ENCODE measurements at regions not wholly inside any gene's neighbourhood (a gene's known extent, or its start where the extent isn't known, plus 50 kb on each side); places are given as distances from the start of the nearest gene placed in this dataset.

DNA sequence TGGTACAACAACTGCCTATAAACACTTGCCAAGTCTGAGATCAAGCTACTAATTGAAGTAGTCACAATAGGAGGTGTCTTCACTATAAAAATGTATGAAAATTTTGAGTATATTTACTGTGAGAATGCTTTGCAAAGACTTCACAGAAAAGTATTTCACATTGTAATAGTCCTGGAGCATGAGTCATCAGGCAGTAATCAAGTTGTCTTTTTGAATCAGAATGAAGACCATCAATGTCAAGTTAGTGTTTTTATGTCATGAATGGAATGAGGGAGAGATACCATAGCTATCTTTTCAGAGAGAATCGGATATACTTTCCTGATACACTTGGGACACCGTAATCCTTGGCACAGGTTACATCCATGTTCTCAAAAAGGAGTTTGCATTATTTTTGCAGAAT lies 466.9 kb upstream of the ARRDC3 start:
- H3K4me1 ChIP-seq (ENCODE audit: insufficient read depth) = no peaks in the 10 kb centered on the region
- TF ChIP-seq EP300 (IDR thresholded peaks at IDR 0.05) (no peak), POLR2A (IDR thresholded peaks at IDR 0.05) (no peak)
- TF ChIP-seq, protein P1, sequence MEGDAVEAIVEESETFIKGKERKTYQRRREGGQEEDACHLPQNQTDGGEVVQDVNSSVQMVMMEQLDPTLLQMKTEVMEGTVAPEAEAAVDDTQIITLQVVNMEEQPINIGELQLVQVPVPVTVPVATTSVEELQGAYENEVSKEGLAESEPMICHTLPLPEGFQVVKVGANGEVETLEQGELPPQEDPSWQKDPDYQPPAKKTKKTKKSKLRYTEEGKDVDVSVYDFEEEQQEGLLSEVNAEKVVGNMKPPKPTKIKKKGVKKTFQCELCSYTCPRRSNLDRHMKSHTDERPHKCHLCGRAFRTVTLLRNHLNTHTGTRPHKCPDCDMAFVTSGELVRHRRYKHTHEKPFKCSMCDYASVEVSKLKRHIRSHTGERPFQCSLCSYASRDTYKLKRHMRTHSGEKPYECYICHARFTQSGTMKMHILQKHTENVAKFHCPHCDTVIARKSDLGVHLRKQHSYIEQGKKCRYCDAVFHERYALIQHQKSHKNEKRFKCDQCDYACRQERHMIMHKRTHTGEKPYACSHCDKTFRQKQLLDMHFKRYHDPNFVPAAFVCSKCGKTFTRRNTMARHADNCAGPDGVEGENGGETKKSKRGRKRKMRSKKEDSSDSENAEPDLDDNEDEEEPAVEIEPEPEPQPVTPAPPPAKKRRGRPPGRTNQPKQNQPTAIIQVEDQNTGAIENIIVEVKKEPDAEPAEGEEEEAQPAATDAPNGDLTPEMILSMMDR (IDR thresholded peaks at IDR 0.05) = no peak

DNA sequence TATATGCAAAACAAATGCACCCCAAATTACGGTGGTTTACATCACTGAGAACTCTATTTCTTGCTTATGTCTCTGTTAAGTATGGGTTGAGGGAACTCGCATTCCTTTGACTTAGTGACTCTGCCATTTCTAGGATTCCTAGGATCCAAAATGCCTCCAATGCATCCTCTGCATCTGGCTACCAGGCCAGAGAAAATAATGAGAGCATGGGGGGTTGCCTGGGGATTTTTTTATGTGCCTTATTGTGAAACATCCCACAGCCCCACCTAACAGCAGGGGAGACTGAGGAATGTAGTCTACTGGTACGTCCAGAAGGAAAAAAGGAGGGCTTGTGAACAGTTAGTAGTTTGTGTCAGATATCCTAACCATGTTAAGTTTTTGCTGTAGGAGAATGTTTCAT lies 466.0 kb upstream of the ARRDC3 start:
- Histone ChIP-seq H3K27ac (no peak overlapping the region), H3K4me3 (no peak overlapping the region), H3K9me3 (no peaks in the 10 kb centered on the region), H3K4me1 (ENCODE audit: insufficient read depth) (no peaks in the 10 kb centered on the region), H3K27me3 (no peaks in the 10 kb centered on the region), H3K36me3 (no peaks in the 10 kb centered on the region)
- TF ChIP-seq, protein P1 (IDR thresholded peaks at IDR 0.05) = no peak
- TF ChIP-seq EP300 (IDR thresholded peaks at IDR 0.05) = no peak
- TF ChIP-seq POLR2A (IDR thresholded peaks at IDR 0.05) = no peak
- intact Hi-C loops (cut with DNase I) = no loop called here
- 74 to 80% (median 80%) methylated on average over 3 of the region's 3 CpGs for WGBS, 3 donors
- DNase-seq = no peak

More for the DNA sequence above, 466.9 kb upstream of the ARRDC3 start:
- WGBS, 3 donors = 38 to 62% (median 45%) methylated on average over 2 of the region's 2 CpGs
- Histone ChIP-seq H3K27me3 (no peaks in the 10 kb centered on the region), H3K4me3 (no peak overlapping the region), H3K27ac (no peak overlapping the region), H3K9me3 (no peaks in the 10 kb centered on the region), H3K36me3 (no peaks in the 10 kb centered on the region)
- intact Hi-C loops (cut with DNase I) = no loop called here
- DNase-seq = no peak

DNA sequence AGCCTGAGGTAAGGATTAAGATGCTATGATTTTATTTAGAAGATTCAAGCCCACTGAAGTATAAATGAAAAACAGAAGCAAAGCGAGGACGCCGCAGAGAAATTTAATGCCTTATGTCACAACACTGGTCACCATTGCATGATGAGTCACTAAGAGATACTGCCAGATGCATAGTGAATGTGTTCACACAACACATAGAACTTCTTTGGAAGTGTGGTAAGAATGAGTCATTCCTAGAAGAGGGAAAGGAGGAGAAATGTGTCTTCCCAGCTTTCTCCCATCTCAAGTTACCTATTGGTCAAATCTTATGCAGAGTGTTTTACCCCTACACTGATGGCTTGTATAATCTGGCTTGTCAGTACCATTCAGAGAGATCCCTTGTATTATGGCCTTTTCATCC lies 465.3 kb upstream of the ARRDC3 start:
- Histone ChIP-seq H3K4me3 (no peak overlapping the region), H3K27me3 (no peaks in the 10 kb centered on the region), H3K36me3 (no peaks in the 10 kb centered on the region), H3K4me1 (ENCODE audit: insufficient read depth) (no peaks in the 10 kb centered on the region), H3K9me3 (no peaks in the 10 kb centered on the region), H3K27ac (no peak overlapping the region)
- TF ChIP-seq, protein P1 (IDR thresholded peaks at IDR 0.05) = no peak
- TF ChIP-seq EP300 (IDR thresholded peaks at IDR 0.05) (no peak), POLR2A (IDR thresholded peaks at IDR 0.05) (no peak)
- DNase-seq = no peak
- WGBS, 3 donors = 72 to 93% (median 90%) methylated on average over 3 of the region's 3 CpGs
- intact Hi-C loops (cut with DNase I) = no loop called here

DNA sequence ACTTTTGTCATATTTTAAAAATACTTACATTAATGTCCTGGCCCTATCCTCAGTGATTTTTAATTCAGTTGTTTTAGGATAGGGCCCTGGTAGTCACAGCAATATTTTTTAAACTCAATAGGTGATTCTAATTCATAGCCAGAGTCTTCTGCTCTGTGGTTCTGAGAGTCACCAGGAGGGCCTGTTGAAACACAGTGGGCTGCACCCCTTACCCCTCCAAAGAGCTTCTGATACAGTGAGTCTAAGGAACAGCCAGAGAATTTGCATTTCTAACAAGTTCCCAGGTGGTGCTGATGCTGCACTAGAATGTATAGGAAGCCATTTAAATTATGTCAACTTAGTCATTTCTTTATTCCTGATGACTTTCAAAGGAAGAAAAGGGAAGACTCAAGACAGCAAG lies 458.3 kb upstream of the ARRDC3 start:
- Histone ChIP-seq H3K27me3 (no peaks in the 10 kb centered on the region), H3K4me3 (no peak overlapping the region), H3K36me3 (no peaks in the 10 kb centered on the region), H3K4me1 (ENCODE audit: insufficient read depth) (no peaks in the 10 kb centered on the region), H3K27ac (no peak overlapping the region), H3K9me3 (no peaks in the 10 kb centered on the region)
- intact Hi-C loops (cut with DNase I) = no loop called here
- TF ChIP-seq, protein P1 (IDR thresholded peaks at IDR 0.05) = no peak
- no peak for TF ChIP-seq POLR2A (IDR thresholded peaks at IDR 0.05)
- TF ChIP-seq EP300 (IDR thresholded peaks at IDR 0.05) = no peak
- DNase-seq = no peak

DNA sequence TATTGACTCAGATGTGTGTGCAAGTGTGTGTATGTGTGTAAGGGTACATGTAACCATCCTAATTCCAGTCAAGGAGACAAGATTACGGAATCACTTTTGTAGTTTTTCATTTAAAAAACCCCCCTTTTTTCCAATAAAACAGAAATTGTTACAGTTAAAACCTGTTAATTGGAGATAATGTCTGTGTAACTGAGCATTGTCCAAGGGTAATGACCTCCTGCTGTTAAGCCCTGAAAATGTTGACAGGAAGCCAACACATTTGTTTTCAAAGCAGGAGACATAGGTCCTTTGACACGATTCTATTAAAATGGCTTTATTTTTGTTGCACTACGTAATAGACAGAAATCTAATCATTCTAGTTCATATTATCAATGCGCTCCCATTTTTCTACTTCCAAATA lies 457.3 kb upstream of the ARRDC3 start:
- no peak for TF ChIP-seq POLR2A (IDR thresholded peaks at IDR 0.05)
- TF ChIP-seq, protein P1 (IDR thresholded peaks at IDR 0.05) = no peak
- no peak for TF ChIP-seq EP300 (IDR thresholded peaks at IDR 0.05)
- H3K9me3 ChIP-seq = no peaks in the 10 kb centered on the region
- no peaks in the 10 kb centered on the region for H3K27me3 ChIP-seq
- H3K4me3 ChIP-seq = no peak overlapping the region
- 48 to 56% (median 52%) methylated on average over 4 of the region's 4 CpGs for WGBS, 3 donors
- no peaks in the 10 kb centered on the region for H3K36me3 ChIP-seq
- H3K27ac ChIP-seq = no peak overlapping the region
- H3K4me1 ChIP-seq (ENCODE audit: insufficient read depth) = no peaks in the 10 kb centered on the region
- intact Hi-C loops (cut with DNase I) = no loop called here
- DNase-seq = no peak
